Nephron progenitor cell (in vitro differentiated cells): ENCODE measurements at regions not wholly inside any gene's neighbourhood (a gene's known extent, or its start where the extent isn't known, plus 50 kb on each side); places are given as distances from the start of the nearest gene placed in this dataset.

Source experiments
- DNase-seq: peaks from one replicate; pipeline ENCODE4 v3.0.0; 2021
- H3K27ac Mint-ChIP-seq: 2 replicates; pipeline ENCODE4 v1.8.0; 2021; ENCODE audit warnings: mild to moderate bottlenecking, moderate library complexity, mixed read lengths
- H3K27me3 Mint-ChIP-seq: 2 replicates; pipeline ENCODE4 v1.8.0; 2021; ENCODE audit warnings: mild to moderate bottlenecking, low read depth, mixed read lengths; ENCODE audit not compliant: poor library complexity
- H3K36me3 Mint-ChIP-seq: 2 replicates; pipeline ENCODE4 v1.8.0; 2021; ENCODE audit warnings: low read depth, mixed read lengths
- H3K4me1 Mint-ChIP-seq: 2 replicates; pipeline ENCODE4 v1.8.0; 2021; ENCODE audit warnings: mixed read lengths
- H3K4me3 Mint-ChIP-seq: 2 replicates; pipeline ENCODE4 v1.8.0; 2021; ENCODE audit warnings: mild to moderate bottlenecking, moderate library complexity, mixed read lengths
- H3K9me3 Mint-ChIP-seq: 2 replicates; pipeline ENCODE4 v1.8.0; 2021; ENCODE audit warnings: mild to moderate bottlenecking, moderate library complexity, mixed read lengths
- CTCF ChIP-seq: fragments of 200-600 bp; sonication (generic); IDR thresholded peaks from 2 replicates; pipeline ENCODE4 v1.5.0; 2021; ENCODE audit warnings: antibody characterized with exemption

GRCh38 chr1:213844632-213845031 lies 143.1 kb upstream of the PROX1 start:
- TF ChIP-seq CTCF = no peak
- Mint-ChIP-seq H3K27me3 (peaks cover 6% of the 10 kb centered on the region), H3K4me3 (no peak overlapping the region), H3K9me3 (no peaks in the 10 kb centered on the region), H3K27ac (no peak overlapping the region), H3K36me3 (no peaks in the 10 kb centered on the region), H3K4me1 (no peaks in the 10 kb centered on the region)
- no peak for DNase-seq

GRCh38 chr1:213852107-213852506 lies 135.7 kb upstream of the PROX1 start:
- H3K27ac Mint-ChIP-seq = no peak overlapping the region
- peaks cover 15% of the 10 kb centered on the region for H3K4me1 Mint-ChIP-seq
- peaks cover 2% of the 10 kb centered on the region for H3K27me3 Mint-ChIP-seq
- no peaks in the 10 kb centered on the region for H3K9me3 Mint-ChIP-seq
- no peak for DNase-seq
- no peaks in the 10 kb centered on the region for H3K36me3 Mint-ChIP-seq
- TF ChIP-seq CTCF = no peak
- H3K4me3 Mint-ChIP-seq = no peak overlapping the region

GRCh38 chr1:213858581-213858980 lies 129.2 kb upstream of the PROX1 start:
- no peak overlapping the region for H3K4me3 Mint-ChIP-seq
- no peaks in the 10 kb centered on the region for H3K27me3 Mint-ChIP-seq
- no peaks in the 10 kb centered on the region for H3K9me3 Mint-ChIP-seq
- H3K36me3 Mint-ChIP-seq = no peaks in the 10 kb centered on the region
- H3K27ac Mint-ChIP-seq = no peak overlapping the region
- no peak for TF ChIP-seq CTCF
- peaks cover 21% of the 10 kb centered on the region for H3K4me1 Mint-ChIP-seq
- DNase-seq = no peak

GRCh38 chr1:213861841-213862240 lies 125.9 kb upstream of the PROX1 start:
- Mint-ChIP-seq H3K4me3 (no peak overlapping the region), H3K9me3 (no peaks in the 10 kb centered on the region), H3K27me3 (no peaks in the 10 kb centered on the region)

GRCh38 chr1:213864091-213864490 lies 123.7 kb upstream of the PROX1 start:
- Mint-ChIP-seq H3K27ac (no peak overlapping the region), H3K4me1 (peaks cover 6% of the 10 kb centered on the region), H3K4me3 (no peak overlapping the region), H3K9me3 (no peaks in the 10 kb centered on the region), H3K27me3 (no peaks in the 10 kb centered on the region), H3K36me3 (no peaks in the 10 kb centered on the region)
- TF ChIP-seq CTCF = no peak
- DNase-seq = no peak

More at GRCh38 chr1:213861841-213862240, 125.9 kb upstream of the PROX1 start:
- Mint-ChIP-seq H3K27ac (no peak overlapping the region), H3K4me1 (peaks cover 6% of the 10 kb centered on the region), H3K36me3 (no peaks in the 10 kb centered on the region)
- DNase-seq = no peak
- no peak for TF ChIP-seq CTCF

GRCh38 chr1:213868482-213868881 lies 119.3 kb upstream of the PROX1 start:
- Mint-ChIP-seq H3K36me3 (no peaks in the 10 kb centered on the region), H3K27ac (no peak overlapping the region), H3K4me3 (no peak overlapping the region), H3K4me1 (no peaks in the 10 kb centered on the region), H3K9me3 (no peaks in the 10 kb centered on the region), H3K27me3 (no peaks in the 10 kb centered on the region)
- TF ChIP-seq CTCF = no peak
- no peak for DNase-seq
